Muscle of back (tissue), 3 donors: ENCODE measurements at regions not wholly inside any gene's neighbourhood (a gene's known extent, or its start where the extent isn't known, plus 50 kb on each side); places are given as distances from the start of the nearest gene placed in this dataset.
"Not testable (repeated sequence)": the region's sequence is repeated elsewhere in the genome, so short reads cannot be mapped to it uniquely, and the experiment has no call there.

Experiments
- DNase-seq, 3 donors: peaks; one replicate each; pipeline versions ENCODE4 v3.0.0 to v3.0.0-alpha.2; 2013

- DNase-seq: no peak
These were observed 250.9 kb downstream of the ACTR3B start for GRCh38 chr7:153010416-153010815.

GRCh38 chr7:153012203-153012602 is 252.7 kb downstream of the ACTR3B start:
- no peak for DNase-seq

- no peak for DNase-seq
These were observed 257.7 kb downstream of the ACTR3B start for GRCh38 chr7:153017223-153017622.

- no peak for DNase-seq
These were observed 262.0 kb downstream of the ACTR3B start for GRCh38 chr7:153021542-153021941.

GRCh38 chr7:153022475-153023193 is 263.1 kb downstream of the ACTR3B start:
- no peak for DNase-seq

- DNase-seq: no peak
These were observed 263.6 kb downstream of the ACTR3B start for GRCh38 chr7:153023194-153023592.

GRCh38 chr7:153027210-153027609 is 267.7 kb downstream of the ACTR3B start:
- DNase-seq: no peak

GRCh38 chr7:153027904-153028303 is 268.4 kb downstream of the ACTR3B start:
- DNase-seq: no peak

- DNase-seq: no peak
These were observed 271.4 kb downstream of the ACTR3B start for GRCh38 chr7:153030976-153031375.

GRCh38 chr7:153034791-153035190 is 275.2 kb downstream of the ACTR3B start:
- DNase-seq: no peak

GRCh38 chr7:153036396-153037063 is 277.0 kb downstream of the ACTR3B start:
- DNase-seq: no peak

- no peak for DNase-seq
These were observed 283.9 kb downstream of the ACTR3B start for GRCh38 chr7:153043440-153043839.

- no peak for DNase-seq
These were observed 285.4 kb downstream of the ACTR3B start for GRCh38 chr7:153044981-153045380.

- DNase-seq: no peak
These were observed 287.8 kb downstream of the ACTR3B start for GRCh38 chr7:153047079-153047959.

GRCh38 chr7:153052206-153052605 is 292.7 kb downstream of the ACTR3B start:
- DNase-seq: no peak

GRCh38 chr7:153061910-153062528 is 302.5 kb downstream of the ACTR3B start:
- DNase-seq: peak in 2 of 3 donors; percentile 15 to 53

GRCh38 chr7:153065051-153065450 is 305.5 kb downstream of the ACTR3B start:
- no peak for DNase-seq

GRCh38 chr7:153066711-153067110 is 307.2 kb downstream of the ACTR3B start:
- DNase-seq: no peak

GRCh38 chr7:153070141-153070540 is 310.6 kb downstream of the ACTR3B start:
- DNase-seq: no peak

GRCh38 chr7:153072806-153073205 is 313.3 kb downstream of the ACTR3B start:
- no peak for DNase-seq

- not testable (repeated sequence) for DNase-seq
These were observed 316.7 kb downstream of the ACTR3B start for GRCh38 chr7:153076289-153076688.

- no peak for DNase-seq
These were observed 321.9 kb downstream of the ACTR3B start for GRCh38 chr7:153081496-153081895.
